Chondrocyte (in vitro differentiated cells): ENCODE measurements at regions not wholly inside any gene's neighbourhood (a gene's known extent, or its start where the extent isn't known, plus 50 kb on each side); places are given as distances from the start of the nearest gene placed in this dataset.

ENCODE experiments used
- DNase-seq: peaks from one replicate; pipeline ENCODE4 v3.0.0; 2021; ENCODE audit warnings: mixed read lengths, low spot score
- H3K27ac Mint-ChIP-seq: one replicate; pipeline ENCODE4 v1.8.0; 2021; ENCODE audit warnings: mild to moderate bottlenecking, moderate library complexity, mixed read lengths; ENCODE audit not compliant: unreplicated experiment
- H3K27me3 Mint-ChIP-seq: 2 replicates; pipeline ENCODE4 v1.8.0; 2021; ENCODE audit warnings: low read depth, mixed read lengths
- H3K36me3 Mint-ChIP-seq: 2 replicates; pipeline ENCODE4 v1.8.0; 2021; ENCODE audit warnings: low read depth, mixed read lengths
- H3K4me1 Mint-ChIP-seq: 2 replicates; pipeline ENCODE4 v1.8.0; 2021; ENCODE audit warnings: low read depth, mild to moderate bottlenecking, mixed read lengths
- H3K4me3 Mint-ChIP-seq: one replicate; pipeline ENCODE4 v1.8.0; 2021; ENCODE audit warnings: mild to moderate bottlenecking, moderate library complexity, mixed read lengths; ENCODE audit not compliant: unreplicated experiment
- H3K9me3 Mint-ChIP-seq: 2 replicates; pipeline ENCODE4 v1.8.0; 2021; ENCODE audit warnings: low read depth, mixed read lengths
- CTCF ChIP-seq: fragments of 200-600 bp; sonication (generic); IDR thresholded peaks from 2 replicates; pipeline ENCODE4 v1.5.0; 2021; ENCODE audit warnings: antibody characterized with exemption, mild to moderate bottlenecking, moderate library complexity

GRCh38 chr6:147977851-147978465 is 364.7 kb upstream of the SASH1 start:
- H3K36me3 Mint-ChIP-seq = no peaks in the 10 kb centered on the region
- no peaks in the 10 kb centered on the region for H3K27me3 Mint-ChIP-seq
- no peak for DNase-seq
- H3K27ac Mint-ChIP-seq = no peak overlapping the region
- H3K4me3 Mint-ChIP-seq = no peak overlapping the region
- H3K9me3 Mint-ChIP-seq = no peaks in the 10 kb centered on the region
- TF ChIP-seq CTCF = no peak
- H3K4me1 Mint-ChIP-seq = peaks cover 18% of the 10 kb centered on the region

- H3K4me3 Mint-ChIP-seq = no peak overlapping the region
- peaks cover 3% of the 10 kb centered on the region for H3K4me1 Mint-ChIP-seq
- H3K27ac Mint-ChIP-seq = no peak overlapping the region
- H3K27me3 Mint-ChIP-seq = no peaks in the 10 kb centered on the region
- no peaks in the 10 kb centered on the region for H3K36me3 Mint-ChIP-seq
- no peak for TF ChIP-seq CTCF
- DNase-seq = no peak
- H3K9me3 Mint-ChIP-seq = no peaks in the 10 kb centered on the region
Observed at GRCh38 chr6:147979966-147980365, 362.7 kb upstream of the SASH1 start.

GRCh38 chr6:147983581-147984366 is 358.9 kb upstream of the SASH1 start:
- Mint-ChIP-seq H3K4me3 (no peak overlapping the region), H3K27ac (no peak overlapping the region)
- TF ChIP-seq CTCF = no peak

GRCh38 chr6:147986846-147987245 is 355.8 kb upstream of the SASH1 start:
- H3K27me3 Mint-ChIP-seq = no peaks in the 10 kb centered on the region
- no peaks in the 10 kb centered on the region for H3K9me3 Mint-ChIP-seq
- no peak for TF ChIP-seq CTCF
- no peaks in the 10 kb centered on the region for H3K36me3 Mint-ChIP-seq
- H3K4me3 Mint-ChIP-seq = no peak overlapping the region
- DNase-seq = no peak
- H3K27ac Mint-ChIP-seq = peak overlapping the region; percentile 2
- H3K4me1 Mint-ChIP-seq = peaks cover 12% of the 10 kb centered on the region

More at GRCh38 chr6:147983581-147984366, 358.9 kb upstream of the SASH1 start:
- peaks cover 12% of the 10 kb centered on the region for H3K4me1 Mint-ChIP-seq
- no peaks in the 10 kb centered on the region for H3K27me3 Mint-ChIP-seq
- no peak for DNase-seq
- H3K9me3 Mint-ChIP-seq = no peaks in the 10 kb centered on the region
- H3K36me3 Mint-ChIP-seq = no peaks in the 10 kb centered on the region

- no peak for TF ChIP-seq CTCF
- H3K27me3 Mint-ChIP-seq = no peaks in the 10 kb centered on the region
- H3K9me3 Mint-ChIP-seq = no peaks in the 10 kb centered on the region
- peaks cover 12% of the 10 kb centered on the region for H3K4me1 Mint-ChIP-seq
- H3K27ac Mint-ChIP-seq = no peak overlapping the region
- no peak for DNase-seq
- H3K4me3 Mint-ChIP-seq = no peak overlapping the region
- H3K36me3 Mint-ChIP-seq = peaks cover 1% of the 10 kb centered on the region
Observed at GRCh38 chr6:147990159-147990558, 352.5 kb upstream of the SASH1 start.
